A549 (cell line): ENCODE measurements at regions not wholly inside any gene's neighbourhood (a gene's known extent, or its start where the extent isn't known, plus 50 kb on each side); places are given as distances from the start of the nearest gene placed in this dataset.

Experiments
- CHD2 ChIP-seq: fragments of 150-350 bp; IDR thresholded peaks from 2 replicates; pipeline ENCODE4 v1.6.1; 2014; ENCODE audit warnings: low read length; ENCODE audit not compliant: partially characterized antibody
- CTCF ChIP-seq: fragments of >200 bp; sonication (Bioruptor Twin); formaldehyde crosslinking; IDR thresholded peaks from 3 replicates; pipeline ENCODE4 v1.5.1; 2016
- USF2 ChIP-seq: fragments of 450-650 bp; IDR thresholded peaks from 2 replicates; pipeline ENCODE4 v1.6.1; 2014; ENCODE audit warnings: antibody characterized with exemption

- TF ChIP-seq CTCF = no peak
- TF ChIP-seq CHD2 = no peak
- no peak for TF ChIP-seq USF2
These were observed 70.6 kb upstream of the RBMY1B start for GRCh38 chrY:21440536-21440935.
